Tibial nerve (tissue), 4 donors: ENCODE measurements at regions not wholly inside any gene's neighbourhood (a gene's known extent, or its start where the extent isn't known, plus 50 kb on each side); places are given as distances from the start of the nearest gene placed in this dataset.

Experiments used
- DNase-seq, 2 donors: peaks; one replicate each; pipeline ENCODE4 v3.0.0-alpha.2; 2019; ENCODE audit warnings: low spot score in 2 of 2
- H3K27ac ChIP-seq, 4 donors: fragments of 200-600 bp; sonication (generic) in 3 of 4; one replicate each; pipeline ENCODE4 v1.5.1; 2017 to 2019; ENCODE audit warnings: mild to moderate bottlenecking in 1 of 4
- H3K27me3 ChIP-seq, 2 donors: fragments of 200-600 bp; sonication (generic) in 1 of 2; one replicate each; pipeline versions ENCODE4 v1.5.1 to v1.6.0; 2017 to 2019
- H3K36me3 ChIP-seq, 3 donors: fragments of 200-600 bp; sonication (generic); one replicate each; pipeline ENCODE4 v1.5.1; 2018 to 2019
- H3K4me1 ChIP-seq, 4 donors: fragments of 200-600 bp; sonication (generic) in 3 of 4; one replicate each; pipeline ENCODE4 v1.5.1; 2017 to 2019
- H3K4me3 ChIP-seq, 4 donors: fragments of 200-600 bp; sonication (generic) in 3 of 4; one replicate each; pipeline ENCODE4 v1.5.1; 2017 to 2019; ENCODE audit warnings: mild to moderate bottlenecking in 1 of 4, moderate library complexity in 1 of 4
- H3K9me3 ChIP-seq, 4 donors: fragments of 200-600 bp; sonication (generic) in 3 of 4; one replicate each; pipeline ENCODE4 v1.5.1; 2017 to 2019
- CTCF ChIP-seq, 5 experiments: fragments of 200-600 bp in 3 of 5; fragments of 450-650 bp in 2 of 5; sonication (generic) in 3 of 5; IDR thresholded peaks; one replicate each; pipeline ENCODE4 v1.5.1; 2016 to 2019; ENCODE audit warnings: antibody characterized with exemption in 5 of 5, mild to moderate bottlenecking in 3 of 5, moderate library complexity in 2 of 5
- EP300 ChIP-seq, 2 donors: sonication (generic); formaldehyde crosslinking; IDR thresholded peaks; one replicate each; pipeline ENCODE4 v1.6.1; 2017; ENCODE audit warnings: antibody characterized with exemption in 2 of 2, mild to moderate bottlenecking in 1 of 2
- POLR2A ChIP-seq, 2 donors: fragments of 450-650 bp; IDR thresholded peaks; one replicate each; pipeline ENCODE4 v1.6.1; 2017; ENCODE audit warnings: antibody characterized with exemption in 2 of 2, mild to moderate bottlenecking in 2 of 2, moderate library complexity in 2 of 2
- whole genome bisulfite sequencing, 2 donors: methylation state at CpG; one replicate each; pipeline ENCODE4 v1.1.5; 2018; 5-methylcytosine and 5-hydroxymethylcytosine counted together

- no peaks in the 10 kb centered on the region for H3K27me3 ChIP-seq
- H3K27ac ChIP-seq = no peak overlapping the region
- DNase-seq = no peak
- no peaks in the 10 kb centered on the region for H3K4me1 ChIP-seq
- H3K4me3 ChIP-seq = no peak overlapping the region
- no peaks in the 10 kb centered on the region for H3K36me3 ChIP-seq
- TF ChIP-seq EP300 (IDR thresholded peaks at IDR 0.05) (no peak), CTCF (IDR thresholded peaks at IDR 0.05) (no peak), POLR2A (IDR thresholded peaks at IDR 0.05) (no peak)
- WGBS, 2 donors = 30 to 50% methylated on average over 1 of the region's 1 CpG
- H3K9me3 ChIP-seq = peaks cover 0 to 7% (median 0%) of the 10 kb centered on the region in 4 donors
These were observed 207.8 kb downstream of the RFC3 start for GRCh38 chr13:34025746-34026145.

- Histone ChIP-seq H3K27me3 (no peaks in the 10 kb centered on the region), H3K4me1 (no peaks in the 10 kb centered on the region), H3K4me3 (no peak overlapping the region), H3K27ac (no peak overlapping the region), H3K36me3 (no peaks in the 10 kb centered on the region), H3K9me3 (peaks cover 0 to 7% (median 0%) of the 10 kb centered on the region in 4 donors)
- TF ChIP-seq CTCF (IDR thresholded peaks at IDR 0.05) (no peak), EP300 (IDR thresholded peaks at IDR 0.05) (no peak)
- DNase-seq = no peak
These were observed 208.4 kb downstream of the RFC3 start for GRCh38 chr13:34026308-34026707.

GRCh38 chr13:34028496-34029442 is 210.8 kb downstream of the RFC3 start:
- no peak overlapping the region for H3K4me3 ChIP-seq
- no peak for DNase-seq
- no peak overlapping the region for H3K27ac ChIP-seq
- no peaks in the 10 kb centered on the region for H3K27me3 ChIP-seq
- no peak for TF ChIP-seq EP300 (IDR thresholded peaks at IDR 0.05)
- TF ChIP-seq POLR2A (IDR thresholded peaks at IDR 0.05) = no peak
- no peak for TF ChIP-seq CTCF (IDR thresholded peaks at IDR 0.05)
- H3K9me3 ChIP-seq = no peaks in the 10 kb centered on the region
- WGBS, 2 donors = 92 to 95% methylated on average over 5 of the region's 5 CpGs
- no peaks in the 10 kb centered on the region for H3K4me1 ChIP-seq
- no peaks in the 10 kb centered on the region for H3K36me3 ChIP-seq

- Histone ChIP-seq H3K36me3 (no peaks in the 10 kb centered on the region), H3K27ac (no peak overlapping the region), H3K4me3 (no peak overlapping the region), H3K9me3 (peaks cover 0 to 5% (median 0%) of the 10 kb centered on the region in 4 donors), H3K4me1 (no peaks in the 10 kb centered on the region), H3K27me3 (no peaks in the 10 kb centered on the region)
- no peak for TF ChIP-seq EP300 (IDR thresholded peaks at IDR 0.05)
- no peak for TF ChIP-seq POLR2A (IDR thresholded peaks at IDR 0.05)
- no peak for TF ChIP-seq CTCF (IDR thresholded peaks at IDR 0.05)
- DNase-seq = no peak
These were observed 212.8 kb downstream of the RFC3 start for GRCh38 chr13:34030782-34031181.

GRCh38 chr13:34031610-34032009 is 213.7 kb downstream of the RFC3 start:
- TF ChIP-seq CTCF (IDR thresholded peaks at IDR 0.05) (no peak), POLR2A (IDR thresholded peaks at IDR 0.05) (no peak), EP300 (IDR thresholded peaks at IDR 0.05) (no peak)
- Histone ChIP-seq H3K4me3 (no peak overlapping the region), H3K9me3 (peaks cover 0 to 6% (median 0%) of the 10 kb centered on the region in 4 donors), H3K4me1 (no peaks in the 10 kb centered on the region), H3K36me3 (no peaks in the 10 kb centered on the region), H3K27me3 (no peaks in the 10 kb centered on the region), H3K27ac (no peak overlapping the region)
- DNase-seq = no peak
- 43 to 47% methylated on average over 4 of the region's 4 CpGs for WGBS, 2 donors
